ENCODE measurements at regions not wholly inside any gene's neighbourhood (a gene's known extent, or its start where the extent isn't known, plus 50 kb on each side); places are given as distances from the start of the nearest gene placed in this dataset.
A peak's percentile ranks its signal among the peaks of the same experiment; 100 is the strongest.
"Not testable (repeated sequence)": the region's sequence is repeated elsewhere in the genome, so short reads cannot be mapped to it uniquely, and the experiment has no call there.

DNA sequence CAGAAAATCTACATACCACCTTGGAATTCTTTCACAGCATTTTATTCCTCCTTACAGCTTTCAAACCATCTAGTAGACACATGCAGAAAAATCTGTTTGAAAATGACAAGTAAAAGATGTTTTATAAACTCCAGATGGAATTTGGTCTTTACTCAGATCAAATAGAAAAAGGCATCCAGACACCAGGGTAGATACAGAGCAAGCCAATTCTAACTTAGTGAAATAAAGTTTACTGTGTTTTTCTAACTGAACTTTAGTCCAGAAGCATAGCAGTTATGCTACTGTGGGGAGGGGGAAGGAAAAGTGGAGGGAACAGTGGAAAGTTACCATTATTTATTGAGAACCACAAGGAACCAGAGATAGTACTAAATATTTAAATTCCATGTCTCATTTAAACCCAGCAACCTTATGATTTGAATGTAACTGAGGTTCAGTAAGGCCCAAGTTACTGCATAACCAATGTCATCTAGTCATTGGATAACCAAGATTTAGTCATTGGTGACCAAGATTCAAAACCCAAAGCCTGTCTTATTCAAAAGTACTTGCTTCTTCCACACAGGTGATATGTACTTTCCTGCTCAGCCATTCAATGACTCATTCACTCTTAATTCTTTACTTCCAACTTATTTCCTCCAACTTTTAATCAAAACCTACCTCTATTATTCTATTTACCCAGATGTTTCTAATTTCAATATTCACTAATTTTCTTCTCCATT is 57.7 kb downstream of the RAD51AP2 start:
- DNase-seq (ENCODE audit: low read depth, low spot score) = no peak
- in situ Hi-C loops (cut with HindIII; ENCODE audit: low pct_unique_long_range_greater_than_20kb, low sequenced_read_pairs) = no loop called here

DNA sequence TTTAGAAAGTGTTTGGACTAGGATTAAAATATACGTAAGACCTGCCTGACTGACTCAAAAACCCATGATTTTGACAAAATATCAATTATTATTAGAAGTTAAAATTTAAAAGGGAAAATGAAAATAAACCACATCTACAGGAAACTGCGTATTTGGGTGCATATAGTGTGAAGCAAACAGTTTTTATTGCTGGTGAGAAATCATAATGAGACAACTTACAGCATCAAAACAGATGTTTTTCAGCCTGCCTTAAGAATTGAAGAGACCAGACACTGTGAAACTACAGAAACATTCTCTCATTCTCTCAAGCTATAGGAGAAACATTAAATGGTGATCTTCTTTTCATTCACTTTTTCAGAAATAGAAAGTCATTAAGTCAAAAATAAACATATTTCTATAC is 62.9 kb downstream of the RAD51AP2 start:
- in situ Hi-C loops (cut with HindIII; ENCODE audit: low pct_unique_long_range_greater_than_20kb, low sequenced_read_pairs) = no loop called here
- no peak for DNase-seq (ENCODE audit: low read depth, low spot score)

DNA sequence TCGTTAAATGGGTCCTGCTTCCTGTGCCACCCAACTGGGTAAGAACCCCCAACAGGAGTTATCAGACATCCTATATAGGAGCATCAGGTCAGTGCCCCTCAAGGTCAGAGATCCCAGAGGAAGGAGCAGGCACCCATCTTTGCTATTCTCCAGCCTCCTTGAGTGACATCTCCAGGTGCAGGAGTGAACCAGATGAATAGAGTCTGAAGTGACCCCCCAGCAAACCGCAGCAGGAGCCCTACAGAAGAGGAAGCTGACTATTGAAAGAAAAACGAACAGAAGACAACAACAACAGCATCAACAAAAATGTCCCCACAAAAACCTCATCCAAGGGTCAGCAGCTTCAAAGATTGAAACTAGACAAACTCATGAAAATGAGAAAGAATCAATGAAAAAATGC is 72.0 kb downstream of the RAD51AP2 start:
- in situ Hi-C loops (cut with HindIII; ENCODE audit: low pct_unique_long_range_greater_than_20kb, low sequenced_read_pairs); DNase-seq (ENCODE audit: low read depth, low spot score): not testable (repeated sequence)

DNA sequence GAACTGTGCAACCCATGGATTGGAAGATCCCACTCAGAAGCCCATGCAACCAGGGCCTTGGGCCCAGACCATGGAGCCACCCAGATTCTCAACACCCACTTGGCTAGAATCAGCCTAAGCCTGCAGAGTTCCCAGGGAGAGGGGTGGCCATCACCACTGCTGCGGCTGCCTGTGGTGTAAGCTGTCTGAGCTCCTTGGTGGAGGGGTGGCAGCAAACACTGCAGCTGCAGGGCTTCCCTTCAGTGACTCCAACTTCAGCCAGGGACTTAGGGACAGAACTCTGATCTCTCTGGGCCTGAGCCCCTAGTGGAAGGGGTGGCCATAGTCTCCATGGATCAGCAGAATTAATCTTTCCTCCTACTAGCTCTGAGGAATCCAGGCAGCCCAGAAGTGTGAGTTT is 72.5 kb downstream of the RAD51AP2 start:
- in situ Hi-C loops (cut with HindIII; ENCODE audit: low pct_unique_long_range_greater_than_20kb, low sequenced_read_pairs) = no loop called here
- no peak for DNase-seq (ENCODE audit: low read depth, low spot score)

DNA sequence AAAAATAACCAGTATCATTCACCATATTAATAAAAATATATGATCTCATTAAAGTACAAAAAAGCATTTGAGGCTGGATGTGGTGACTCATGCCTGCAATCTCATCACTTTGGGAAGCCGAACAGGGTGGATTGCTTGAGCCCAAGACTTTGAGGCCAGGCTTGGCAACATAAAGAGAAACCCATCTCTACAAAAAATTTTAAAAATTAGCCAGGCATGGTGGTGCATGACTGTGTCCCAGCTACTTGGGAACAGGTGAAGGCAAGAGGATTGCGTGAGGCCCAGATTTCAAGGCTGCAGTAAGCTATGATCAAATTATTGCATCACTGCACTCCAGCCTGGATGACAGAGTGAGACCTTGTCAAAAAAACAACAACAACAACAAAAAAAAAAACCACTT is 75.9 kb downstream of the RAD51AP2 start:
- no peak for DNase-seq (ENCODE audit: low read depth, low spot score)
- in situ Hi-C loops (cut with HindIII; ENCODE audit: low pct_unique_long_range_greater_than_20kb, low sequenced_read_pairs) = no loop called here

DNA sequence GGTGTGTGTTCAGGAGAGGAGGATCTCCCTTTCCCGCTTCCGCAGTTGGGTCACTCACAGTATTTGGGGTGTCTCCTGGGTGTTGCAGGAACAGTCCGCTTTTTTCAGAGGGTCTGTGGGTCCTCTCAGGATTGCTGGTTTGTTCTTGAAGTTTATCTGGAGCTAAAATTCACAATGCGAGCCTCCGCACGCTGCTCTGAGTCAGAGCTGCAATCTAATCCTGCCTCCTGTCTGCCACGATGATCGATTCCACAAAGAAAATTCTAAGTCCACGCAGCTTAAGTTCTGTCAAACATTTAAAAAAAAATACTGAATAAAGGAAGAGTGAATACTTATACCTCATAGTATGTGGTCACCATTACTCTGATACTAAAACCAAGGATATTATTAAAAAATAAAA is 76.5 kb downstream of the RAD51AP2 start:
- DNase-seq (ENCODE audit: low read depth, low spot score) = no peak
- in situ Hi-C loops (cut with HindIII; ENCODE audit: low pct_unique_long_range_greater_than_20kb, low sequenced_read_pairs) = no loop called here

DNA sequence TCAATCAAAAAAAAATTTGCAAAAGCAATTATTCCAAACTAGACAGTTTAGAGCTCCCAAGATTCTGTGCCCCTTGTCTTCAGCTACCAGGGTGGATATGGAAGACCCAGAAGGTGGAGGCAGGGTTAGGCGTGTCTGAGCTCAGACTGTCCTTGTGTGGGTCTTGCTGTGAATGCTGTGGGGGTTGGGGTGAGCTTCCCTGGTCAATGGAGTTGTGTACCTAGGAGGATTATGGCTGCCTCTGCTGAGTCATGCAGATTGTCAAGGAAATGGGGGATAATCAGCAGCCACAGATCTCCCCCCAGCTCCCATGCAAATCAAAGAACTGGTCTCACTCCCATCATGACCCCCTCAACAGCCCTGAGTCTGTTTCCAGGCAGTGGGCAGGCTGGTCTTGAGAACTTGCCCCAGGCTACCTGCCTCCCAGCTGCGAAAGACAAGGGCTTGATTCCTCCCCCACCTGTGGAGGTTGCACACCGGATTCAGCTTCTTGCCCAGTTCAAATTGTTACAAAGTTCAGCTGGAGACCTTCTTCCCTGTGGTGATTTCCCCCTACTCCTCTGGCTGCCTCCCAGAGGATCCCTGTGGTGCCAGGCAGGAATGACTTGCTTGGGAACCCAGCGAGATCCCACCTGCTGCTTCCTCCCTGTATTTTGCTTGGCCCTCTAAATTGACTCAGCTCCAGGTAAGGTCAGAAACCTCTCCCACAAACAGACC is 77.0 kb downstream of the RAD51AP2 start:
- no peak for DNase-seq (ENCODE audit: low read depth, low spot score)
- in situ Hi-C loops (cut with HindIII; ENCODE audit: low pct_unique_long_range_greater_than_20kb, low sequenced_read_pairs) = no loop called here

DNA sequence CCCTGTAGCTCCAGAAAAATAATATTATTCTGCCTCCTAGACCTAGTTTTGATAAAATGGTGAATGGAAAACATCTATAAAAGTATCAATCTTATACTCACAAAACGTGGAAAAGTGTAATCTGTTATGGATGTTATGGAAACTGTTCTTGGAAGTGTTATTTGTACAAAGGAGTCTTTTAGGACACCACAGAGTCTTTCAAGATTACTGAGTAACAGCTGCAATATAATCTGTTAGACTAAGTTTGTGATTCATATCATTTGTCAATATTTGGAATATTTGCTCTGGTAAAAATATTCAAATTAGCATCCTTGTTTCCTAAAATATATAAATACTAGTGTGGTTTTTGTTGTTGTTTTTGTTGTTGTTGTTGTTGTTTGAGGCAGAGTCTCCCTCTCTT is 87.9 kb downstream of the RAD51AP2 start:
- in situ Hi-C loops (cut with HindIII; ENCODE audit: low pct_unique_long_range_greater_than_20kb, low sequenced_read_pairs) = no loop called here
- no peak for DNase-seq (ENCODE audit: low read depth, low spot score)

DNA sequence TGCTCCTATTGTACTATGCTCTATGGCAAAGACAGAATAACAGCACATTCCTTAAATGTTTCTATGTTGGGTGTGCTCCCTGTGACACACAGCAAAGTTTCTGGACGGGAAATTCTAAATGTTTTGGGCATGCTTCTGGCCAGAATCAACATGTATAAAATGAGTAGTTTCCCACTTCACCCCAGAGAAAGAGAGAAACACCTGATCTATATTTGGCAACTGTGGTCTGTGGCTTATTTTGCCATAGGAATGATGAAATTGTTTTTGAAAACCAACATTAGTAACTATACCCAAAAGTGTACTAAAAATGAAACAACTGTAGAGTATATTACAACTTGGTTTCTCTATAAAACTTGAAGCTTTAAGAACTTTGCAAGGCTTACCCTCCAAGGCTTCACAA is 89.1 kb downstream of the RAD51AP2 start:
- DNase-seq (ENCODE audit: low read depth, low spot score) = no peak
- in situ Hi-C loops (cut with HindIII; ENCODE audit: low pct_unique_long_range_greater_than_20kb, low sequenced_read_pairs) = no loop called here

DNA sequence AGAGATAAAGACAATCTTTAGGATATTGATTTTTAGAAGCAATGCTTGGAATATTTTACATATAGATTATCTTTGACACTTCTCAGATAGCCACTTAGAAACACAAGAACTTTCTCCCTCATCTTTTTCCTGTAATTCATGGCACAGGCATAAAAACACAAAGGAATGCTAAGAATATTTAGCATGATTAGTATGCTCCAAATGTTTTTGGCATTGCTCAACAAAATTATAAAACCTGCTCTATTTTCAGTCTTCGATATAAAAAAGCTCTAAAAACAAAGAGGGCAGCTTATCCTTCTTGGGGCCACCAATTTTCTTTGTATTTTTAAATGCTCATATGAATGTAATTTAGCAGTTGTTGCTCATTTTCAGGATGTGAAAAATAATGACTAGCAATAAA is 90.8 kb downstream of the RAD51AP2 start:
- in situ Hi-C loops (cut with HindIII; ENCODE audit: low pct_unique_long_range_greater_than_20kb, low sequenced_read_pairs) = no loop called here
- DNase-seq (ENCODE audit: low read depth, low spot score) = no peak

DNA sequence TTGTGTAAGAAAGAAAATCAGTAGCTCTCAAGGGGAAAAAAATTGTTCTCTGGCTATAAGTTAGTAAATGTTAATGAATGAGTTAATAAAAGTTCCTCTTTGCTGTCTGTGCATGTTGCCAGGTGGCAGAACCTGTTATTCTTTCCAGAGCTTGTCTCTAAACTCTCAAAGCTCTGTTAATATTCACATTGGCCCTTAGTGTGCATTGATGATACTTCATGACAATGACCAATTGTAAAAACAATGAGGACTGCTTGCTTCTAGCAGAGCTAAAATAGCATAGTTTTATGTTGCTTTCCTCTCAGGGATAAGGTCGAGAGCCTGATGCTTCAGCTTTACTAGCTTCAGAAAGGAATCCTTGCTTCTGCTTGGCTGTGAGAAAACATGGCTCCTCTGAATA is 91.5 kb downstream of the RAD51AP2 start:
- in situ Hi-C loops (cut with HindIII; ENCODE audit: low pct_unique_long_range_greater_than_20kb, low sequenced_read_pairs) = no loop called here

DNA sequence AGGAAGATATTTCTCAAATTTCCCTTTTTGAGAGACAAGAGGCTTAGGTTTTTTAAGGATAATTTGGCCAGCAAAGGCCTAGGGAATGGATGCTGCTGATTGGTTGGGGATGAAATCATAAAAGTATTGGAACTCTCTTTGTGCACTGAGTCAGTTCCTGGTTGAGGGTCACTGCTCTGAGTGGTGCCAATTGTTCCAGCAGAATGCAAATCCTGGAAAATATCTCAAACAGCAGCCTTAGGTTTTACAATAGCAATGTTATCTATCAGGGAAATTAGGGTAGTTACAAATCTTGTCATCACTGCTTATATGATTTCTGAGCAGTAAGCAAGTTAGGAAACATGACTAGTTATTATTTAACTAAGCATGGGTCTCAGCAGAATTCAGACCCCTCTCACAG is 96.2 kb downstream of the RAD51AP2 start:
- in situ Hi-C loops (cut with HindIII; ENCODE audit: low pct_unique_long_range_greater_than_20kb, low sequenced_read_pairs) = no loop called here
- DNase-seq (ENCODE audit: low read depth, low spot score) = no peak

More for the DNA sequence above, 91.5 kb downstream of the RAD51AP2 start:
- DNase-seq (ENCODE audit: low read depth, low spot score) = no peak

DNA sequence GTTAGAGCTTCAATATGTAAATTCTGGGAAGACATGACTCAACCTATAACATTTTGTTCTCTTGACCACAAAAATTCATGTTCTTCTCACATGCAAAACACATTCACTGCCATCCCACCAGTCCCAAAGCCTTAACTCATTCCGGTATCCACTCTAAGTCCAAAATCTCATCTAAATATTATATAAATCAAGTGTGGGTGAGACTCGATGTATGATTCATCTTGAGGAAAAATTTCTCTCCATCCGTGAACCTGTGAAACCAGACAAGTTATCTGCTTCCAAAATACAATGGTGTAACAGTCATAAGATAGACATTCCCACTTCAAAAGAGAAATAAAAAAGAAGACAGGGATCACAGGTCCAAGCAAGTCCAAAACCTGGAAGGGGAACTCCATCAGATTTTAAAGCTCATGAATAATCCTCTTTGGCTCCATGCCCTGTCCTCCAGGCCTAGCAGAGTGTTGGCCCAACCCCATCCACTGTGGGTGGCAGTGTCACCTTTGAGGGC is 101.3 kb downstream of the RAD51AP2 start:
- DNase-seq (ENCODE audit: low read depth, low spot score) = no peak
- in situ Hi-C loops (cut with HindIII; ENCODE audit: low pct_unique_long_range_greater_than_20kb, low sequenced_read_pairs) = no loop called here

DNA sequence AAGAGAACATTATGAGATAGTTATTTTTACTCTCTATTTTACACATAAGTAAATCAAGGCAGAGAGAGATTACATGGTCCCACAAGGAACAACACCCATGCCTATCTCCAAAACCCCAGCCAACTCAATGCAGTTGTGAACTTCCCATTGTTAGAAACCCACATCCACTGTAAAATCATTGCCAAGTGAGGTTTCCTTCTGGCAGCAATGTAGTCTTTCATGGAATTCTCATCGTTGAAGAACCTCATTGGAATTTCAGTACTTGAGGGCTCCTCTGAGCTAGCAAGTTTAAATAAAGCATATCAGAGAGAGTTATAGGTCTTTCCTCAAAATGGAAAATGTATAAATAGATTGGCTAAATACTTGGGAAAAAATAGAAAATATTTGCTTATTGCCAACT is 105.2 kb downstream of the RAD51AP2 start:
- in situ Hi-C loops (cut with HindIII; ENCODE audit: low pct_unique_long_range_greater_than_20kb, low sequenced_read_pairs) = no loop called here
- no peak for DNase-seq (ENCODE audit: low read depth, low spot score)

DNA sequence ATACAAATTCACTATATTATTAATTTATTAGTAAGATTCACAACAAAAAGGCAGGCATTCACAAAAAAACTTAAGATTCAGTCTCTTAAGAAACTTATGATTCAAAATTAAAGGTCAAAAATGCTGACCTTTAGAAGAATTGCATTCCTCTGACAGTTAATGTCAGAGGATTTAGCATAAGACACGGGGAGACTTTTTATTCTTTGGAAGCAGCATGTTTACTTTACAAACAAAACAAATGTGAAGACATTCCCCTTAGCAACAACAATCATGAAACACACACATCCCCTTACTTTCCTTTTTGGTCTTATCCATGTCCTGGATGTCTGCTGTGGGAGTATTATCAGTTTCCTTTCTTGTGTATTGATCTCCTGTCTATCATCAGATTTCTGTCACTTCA is 117.1 kb downstream of the RAD51AP2 start:
- peak; percentile 9 for DNase-seq (ENCODE audit: low read depth, low spot score)
- in situ Hi-C loops (cut with HindIII; ENCODE audit: low pct_unique_long_range_greater_than_20kb, low sequenced_read_pairs) = no loop called here

DNA sequence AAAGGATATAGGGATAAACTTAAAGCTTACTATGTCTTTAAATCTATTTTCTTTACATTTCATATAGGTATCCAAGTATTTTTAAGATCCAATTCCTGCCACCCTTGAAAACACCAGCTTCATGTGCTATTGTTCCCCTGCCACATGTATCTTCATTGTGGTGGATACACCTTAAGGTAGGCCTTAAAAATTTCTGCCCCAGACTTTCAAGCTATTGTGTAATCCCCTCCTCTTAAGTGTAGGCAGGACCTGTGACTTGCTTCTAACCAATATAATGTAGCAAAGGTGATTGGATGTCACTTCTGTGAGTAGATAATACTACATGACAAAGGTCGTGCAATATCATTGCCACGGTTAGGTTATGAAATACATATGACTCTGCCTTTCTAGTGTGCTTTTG is 119.5 kb downstream of the RAD51AP2 start:
- in situ Hi-C loops (cut with HindIII; ENCODE audit: low pct_unique_long_range_greater_than_20kb, low sequenced_read_pairs) = no loop called here

DNA sequence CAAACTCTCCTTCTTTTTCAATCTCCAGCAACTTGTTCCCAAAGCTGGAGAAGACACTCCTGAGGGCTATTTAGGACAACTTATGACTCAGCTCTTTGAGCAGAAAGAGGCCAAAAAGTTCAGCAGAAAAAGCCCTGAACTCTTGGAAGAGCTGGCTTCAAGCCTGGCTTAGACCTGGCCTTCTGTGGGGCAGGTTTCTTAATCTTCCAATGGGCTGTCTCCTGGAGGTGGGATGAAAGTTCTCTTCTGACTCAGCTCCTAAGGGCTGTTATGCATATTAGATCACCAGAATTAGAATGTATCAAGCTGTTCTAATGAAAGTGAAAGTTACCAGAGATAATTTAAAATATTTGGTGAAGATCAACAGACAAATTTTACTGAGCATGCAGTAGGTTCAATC is 129.4 kb downstream of the RAD51AP2 start:
- no peak for DNase-seq (ENCODE audit: low read depth, low spot score)
- in situ Hi-C loops (cut with HindIII; ENCODE audit: low pct_unique_long_range_greater_than_20kb, low sequenced_read_pairs) = no loop called here

More for the DNA sequence above, 119.5 kb downstream of the RAD51AP2 start:
- no peak for DNase-seq (ENCODE audit: low read depth, low spot score)

DNA sequence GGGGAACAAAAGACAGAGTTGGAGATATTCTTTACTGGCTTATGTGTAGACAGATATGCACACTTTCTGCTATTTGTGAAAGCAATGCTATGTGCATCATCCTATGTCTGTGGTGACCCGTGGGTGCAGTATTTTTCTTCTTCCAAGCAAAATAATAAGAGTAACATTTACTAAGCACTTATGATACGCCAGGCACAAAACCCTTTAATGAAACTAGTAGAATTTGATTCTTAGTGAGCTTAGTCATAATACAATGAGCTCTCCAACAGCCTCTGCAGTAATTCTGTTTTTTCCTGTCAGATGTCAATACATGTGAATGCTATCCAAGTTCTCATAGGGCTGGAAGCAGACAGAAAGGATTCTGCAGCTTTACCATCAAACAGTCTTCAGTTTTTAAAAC is 130.6 kb downstream of the RAD51AP2 start:
- DNase-seq (ENCODE audit: low read depth, low spot score) = no peak
- in situ Hi-C loops (cut with HindIII; ENCODE audit: low pct_unique_long_range_greater_than_20kb, low sequenced_read_pairs) = no loop called here

DNA sequence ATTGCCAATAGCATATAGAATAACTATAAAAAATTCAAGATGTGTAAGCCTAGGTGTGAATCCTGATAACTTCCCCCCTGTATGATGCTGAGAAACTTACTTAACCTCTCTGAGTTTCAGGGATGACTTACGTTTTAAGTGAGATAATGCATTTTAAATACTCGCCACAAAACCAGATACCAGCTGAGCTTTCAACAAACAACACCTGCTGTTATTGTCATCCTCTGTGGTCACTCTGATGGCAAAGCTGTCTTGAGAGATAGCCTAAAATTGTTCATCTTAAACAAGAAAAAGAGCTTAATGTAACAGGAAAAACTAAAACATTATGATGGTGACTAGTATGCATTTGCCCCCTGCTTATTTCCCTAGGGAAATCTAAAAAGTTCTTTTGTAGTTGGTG is 131.5 kb downstream of the RAD51AP2 start:
- in situ Hi-C loops (cut with HindIII; ENCODE audit: low pct_unique_long_range_greater_than_20kb, low sequenced_read_pairs) = no loop called here
- no peak for DNase-seq (ENCODE audit: low read depth, low spot score)
